Large intestine (tissue), 3 donors: ENCODE measurements at regions not wholly inside any gene's neighbourhood (a gene's known extent, or its start where the extent isn't known, plus 50 kb on each side); places are given as distances from the start of the nearest gene placed in this dataset.

Experiments
- DNase-seq, 2 donors: peaks; one replicate each; pipeline versions ENCODE4 v3.0.0 to v3.0.0-alpha.2; 2013
- H3K27ac ChIP-seq: one replicate; pipeline ENCODE4 v1.5.1; 2013; ENCODE audit warnings: low read length
- H3K27me3 ChIP-seq: 2 replicates; pipeline ENCODE4 v1.6.1; 2013; ENCODE audit warnings: low read length; ENCODE audit not compliant: control insufficient read depth, insufficient read depth
- H3K36me3 ChIP-seq: 2 replicates; pipeline ENCODE4 v1.6.1; 2013; ENCODE audit warnings: low read length; ENCODE audit not compliant: control insufficient read depth, insufficient read depth
- H3K4me1 ChIP-seq: one replicate; pipeline ENCODE4 v1.6.1; 2013; ENCODE audit warnings: low read length; ENCODE audit not compliant: control insufficient read depth, insufficient read depth
- H3K4me3 ChIP-seq: one replicate; pipeline ENCODE4 v1.5.1; 2013; ENCODE audit warnings: low read length
- H3K9me3 ChIP-seq: one replicate; pipeline ENCODE4 v1.6.1; 2013; ENCODE audit warnings: mild to moderate bottlenecking, low read depth, low read length, moderate library complexity; ENCODE audit not compliant: control insufficient read depth
- WGBS: methylation state at CpG from one replicate; pipeline ENCODE4 v1.1.5; 2013; ENCODE audit warnings: low lambda C conversion rate; ENCODE audit not compliant: insufficient coverage; 5-methylcytosine and 5-hydroxymethylcytosine counted together

DNA sequence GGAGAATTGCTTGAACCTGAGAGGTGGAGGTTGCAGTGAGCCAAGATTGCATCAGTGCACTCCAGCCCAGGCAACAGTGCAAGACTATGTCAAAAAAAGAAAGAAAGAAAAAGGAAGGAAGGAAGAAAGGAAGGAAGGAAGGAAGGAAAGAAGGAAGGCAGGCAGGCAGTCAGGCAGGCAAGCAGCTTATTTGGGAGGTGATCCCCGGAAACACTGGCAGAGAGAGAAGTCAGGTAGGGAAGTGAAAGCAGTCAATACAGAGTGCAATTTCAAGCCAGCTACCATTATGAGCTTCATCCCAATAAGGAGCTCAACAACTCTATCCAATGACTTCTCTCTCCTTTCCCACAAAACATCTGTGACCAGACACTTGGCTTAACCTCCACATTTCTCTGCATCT, 83.0 kb upstream of the TBC1D3K start:
- H3K36me3 ChIP-seq = no peaks in the 10 kb centered on the region
- WGBS = no CpG with 5 or more reads among the region's 1 CpG
- no peak for DNase-seq
- H3K27ac ChIP-seq = no peak overlapping the region
- peaks cover 8% of the 10 kb centered on the region for H3K4me1 ChIP-seq
- no peaks in the 10 kb centered on the region for H3K9me3 ChIP-seq
- peaks cover 3% of the 10 kb centered on the region for H3K27me3 ChIP-seq
- H3K4me3 ChIP-seq = no peak overlapping the region

DNA sequence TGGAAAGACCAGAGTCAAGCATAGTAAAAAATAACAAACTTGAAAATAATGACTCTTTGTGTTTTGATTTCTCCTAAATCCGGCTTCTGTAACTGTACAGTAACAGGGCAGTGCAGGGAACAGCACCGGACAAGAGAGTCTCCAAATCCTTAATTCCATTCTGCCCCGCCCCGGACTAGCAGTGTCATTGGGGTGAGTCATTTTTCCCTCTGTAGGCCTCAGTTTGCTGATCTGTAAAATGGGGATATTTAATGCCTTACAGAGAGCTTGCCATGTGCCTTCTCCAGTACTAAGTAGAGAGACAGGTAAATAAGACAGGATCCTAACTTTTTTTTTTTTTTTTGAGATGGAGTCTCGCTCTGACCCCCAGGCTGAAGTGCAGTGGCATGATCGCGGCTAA, 83.6 kb upstream of the TBC1D3K start:
- Histone ChIP-seq H3K4me1 (peaks cover 8% of the 10 kb centered on the region), H3K4me3 (no peak overlapping the region), H3K27me3 (peaks cover 3% of the 10 kb centered on the region), H3K27ac (no peak overlapping the region), H3K36me3 (no peaks in the 10 kb centered on the region), H3K9me3 (no peaks in the 10 kb centered on the region)
- DNase-seq = no peak
- WGBS = no CpG with 5 or more reads among the region's 7 CpGs

- Histone ChIP-seq H3K27me3 (peaks cover 3% of the 10 kb centered on the region), H3K36me3 (no peaks in the 10 kb centered on the region), H3K4me3 (no peak overlapping the region), H3K27ac (no peak overlapping the region), H3K4me1 (peaks cover 8% of the 10 kb centered on the region), H3K9me3 (no peaks in the 10 kb centered on the region)
- no CpG with 5 or more reads among the region's 14 CpGs for WGBS
- DNase-seq = peak in 1 of 2 donors; percentile 26
These were observed 84.8 kb upstream of the TBC1D3K start for GRCh38 chr17:37839196-37839978.

GRCh38 chr17:37838276-37838675, 85.9 kb upstream of the TBC1D3K start:
- no peak overlapping the region for H3K27ac ChIP-seq
- no peak for DNase-seq
- no CpG with 5 or more reads among the region's 8 CpGs for WGBS

GRCh38 chr17:37836593-37836992, 87.6 kb upstream of the TBC1D3K start:
- Histone ChIP-seq H3K27me3 (no peaks in the 10 kb centered on the region), H3K4me1 (peaks cover 8% of the 10 kb centered on the region), H3K9me3 (no peaks in the 10 kb centered on the region), H3K36me3 (no peaks in the 10 kb centered on the region), H3K4me3 (no peak overlapping the region), H3K27ac (no peak overlapping the region)
- DNase-seq = no peak
- no CpG with 5 or more reads among the region's 2 CpGs for WGBS

More at GRCh38 chr17:37838276-37838675, 85.9 kb upstream of the TBC1D3K start:
- H3K9me3 ChIP-seq = no peaks in the 10 kb centered on the region
- no peak overlapping the region for H3K4me3 ChIP-seq
- H3K36me3 ChIP-seq = no peaks in the 10 kb centered on the region
- peaks cover 3% of the 10 kb centered on the region for H3K27me3 ChIP-seq
- peaks cover 8% of the 10 kb centered on the region for H3K4me1 ChIP-seq

- Histone ChIP-seq H3K4me3 (no peak overlapping the region), H3K4me1 (peaks cover 11% of the 10 kb centered on the region), H3K27me3 (no peaks in the 10 kb centered on the region), H3K9me3 (no peaks in the 10 kb centered on the region), H3K27ac (no peak overlapping the region), H3K36me3 (no peaks in the 10 kb centered on the region)
- WGBS = no CpG with 5 or more reads among the region's 2 CpGs
- no peak for DNase-seq
These were observed 89.3 kb upstream of the HNF1B start for GRCh38 chr17:37834168-37834567.

- DNase-seq = no peak
- Histone ChIP-seq H3K36me3 (no peaks in the 10 kb centered on the region), H3K27ac (no peak overlapping the region), H3K9me3 (no peaks in the 10 kb centered on the region), H3K4me3 (no peak overlapping the region), H3K27me3 (no peaks in the 10 kb centered on the region), H3K4me1 (peaks cover 9% of the 10 kb centered on the region)
- WGBS = no CpG with 5 or more reads among the region's 11 CpGs
These were observed 88.5 kb upstream of the HNF1B start for GRCh38 chr17:37833237-37833859.

DNA sequence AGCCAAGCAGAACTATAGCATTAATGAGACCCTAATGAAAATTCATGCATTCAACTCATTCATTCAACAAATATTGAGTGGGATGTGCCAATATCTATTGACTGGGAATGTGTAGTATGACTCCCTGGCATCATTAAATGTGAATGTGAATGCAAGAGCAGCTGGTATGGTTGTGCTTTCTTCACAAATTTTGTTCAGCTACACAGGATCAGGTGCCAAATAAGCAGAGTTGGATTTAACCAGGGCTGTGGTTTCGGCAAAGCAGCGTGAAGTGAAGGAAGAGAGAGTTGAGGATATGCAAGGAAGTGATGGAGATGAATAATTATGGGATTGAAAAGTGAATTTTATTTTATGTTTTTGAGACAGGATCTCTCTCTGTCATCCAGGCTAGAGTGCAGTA, 87.1 kb upstream of the HNF1B start:
- H3K4me1 ChIP-seq = peaks cover 9% of the 10 kb centered on the region
- DNase-seq = no peak
- H3K27me3 ChIP-seq = no peaks in the 10 kb centered on the region
- H3K36me3 ChIP-seq = no peaks in the 10 kb centered on the region
- no peak overlapping the region for H3K4me3 ChIP-seq
- H3K27ac ChIP-seq = no peak overlapping the region
- 100% methylated on average over 1 of the region's 2 CpGs for WGBS
- H3K9me3 ChIP-seq = no peaks in the 10 kb centered on the region

DNA sequence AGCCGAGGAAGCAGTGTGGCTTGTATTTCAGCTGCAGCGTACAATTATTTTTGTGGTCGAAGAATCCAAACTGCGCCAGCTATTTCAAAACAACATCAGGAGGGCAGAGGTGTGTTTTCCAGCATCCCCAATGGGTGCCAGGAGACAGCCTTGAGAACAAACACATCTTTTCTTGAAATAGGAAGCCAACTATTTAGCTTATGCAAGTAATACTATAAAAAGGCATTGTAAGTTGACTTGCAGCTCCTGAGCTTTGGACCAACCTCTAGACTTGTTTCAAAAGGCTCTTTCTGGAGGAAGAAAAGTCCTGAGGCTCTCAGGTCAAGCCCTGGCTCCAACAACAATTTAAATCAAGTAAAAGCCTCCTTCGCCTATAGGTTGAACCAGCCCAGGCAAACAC, 86.6 kb upstream of the HNF1B start:
- H3K27me3 ChIP-seq = no peaks in the 10 kb centered on the region
- DNase-seq = no peak
- no peak overlapping the region for H3K27ac ChIP-seq
- H3K9me3 ChIP-seq = no peaks in the 10 kb centered on the region
- H3K4me3 ChIP-seq = no peak overlapping the region
- no peaks in the 10 kb centered on the region for H3K36me3 ChIP-seq
- H3K4me1 ChIP-seq = peaks cover 9% of the 10 kb centered on the region
- WGBS = no CpG with 5 or more reads among the region's 5 CpGs

GRCh38 chr17:37830151-37830993, 85.5 kb upstream of the HNF1B start:
- H3K27ac ChIP-seq = no peak overlapping the region
- H3K4me3 ChIP-seq = no peak overlapping the region
- H3K4me1 ChIP-seq = peaks cover 9% of the 10 kb centered on the region
- no peaks in the 10 kb centered on the region for H3K9me3 ChIP-seq
- WGBS = 60% methylated on average over 1 of the region's 12 CpGs
- no peaks in the 10 kb centered on the region for H3K27me3 ChIP-seq
- peak in 1 of 2 donors; percentile 30 for DNase-seq
- H3K36me3 ChIP-seq = no peaks in the 10 kb centered on the region
